ENCODE measurements at regions not wholly inside any gene's neighbourhood (a gene's known extent, or its start where the extent isn't known, plus 50 kb on each side); places are given as distances from the start of the nearest gene placed in this dataset.

- Histone ChIP-seq H3K4me1 (ENCODE audit: control insufficient read depth, insufficient read depth, low read length) (no peaks in the 10 kb centered on the region), H3K27ac (ENCODE audit: extremely low read depth, low read depth, low read length) (no peak overlapping the region), H3K9me3 (ENCODE audit: control insufficient read depth, insufficient read depth, low read depth, low read length) (no peaks in the 10 kb centered on the region), H3K36me3 (ENCODE audit: control insufficient read depth in 2 of 2, insufficient read depth in 1 of 2, low read length in 2 of 2) (no peaks in the 10 kb centered on the region), H3K4me3 (ENCODE audit: low read depth, low read length) (no peak overlapping the region)
- ChIA-PET POLR2A (no interaction called here), CTCF (interaction anchor here (0.6 to 1.4 kb wide), 2 partner anchors 10 to 787 kb away, joined by 4 to 5 read pairs; no protein-coding TSS in a partner anchor)
- no peak for TF ChIP-seq ZNF223 (tag by site-specific recombination; IDR thresholded peaks at IDR 0.05)
- TF ChIP-seq SP2 (tag by site-specific recombination; IDR thresholded peaks at IDR 0.05): no peak
- TF ChIP-seq ZNF354C (tag by site-specific recombination; IDR thresholded peaks at IDR 0.05; ENCODE audit: borderline replicate concordance, low read depth): no peak
- no peak for TF ChIP-seq ZNF785 (tag by site-specific recombination; IDR thresholded peaks at IDR 0.05)
- no peak for TF ChIP-seq ZNF561 (tag by site-specific recombination; IDR thresholded peaks at IDR 0.05; ENCODE audit: borderline replicate concordance)
- TF ChIP-seq ZNF248 (tag by site-specific recombination; IDR thresholded peaks at IDR 0.05): no peak
- no peak for TF ChIP-seq ZNF202 (tag by site-specific recombination; IDR thresholded peaks at IDR 0.05; ENCODE audit: borderline replicate concordance)
- no peak for TF ChIP-seq ZNF292 (tag by site-specific recombination; IDR thresholded peaks at IDR 0.05; ENCODE audit: borderline replicate concordance, low read depth)
- TF ChIP-seq ZNF114 (tag by site-specific recombination; IDR thresholded peaks at IDR 0.05): no peak
- TF ChIP-seq REST (tag by site-specific recombination; IDR thresholded peaks at IDR 0.05): no peak
- TF ChIP-seq SETDB1 (IDR thresholded peaks at IDR 0.05; ENCODE audit: insufficient read length, low read length): no peak
- TF ChIP-seq ZNF596 (tag by site-specific recombination; IDR thresholded peaks at IDR 0.05): no peak
- no peak for TF ChIP-seq ZNF768 (tag by site-specific recombination; IDR thresholded peaks at IDR 0.05)
- TF ChIP-seq ZNF404 (tag by site-specific recombination; IDR thresholded peaks at IDR 0.05): no peak
These were observed 486.6 kb downstream of the ARHGEF28 start for GRCh38 chr5:74112372-74113195.

- Histone ChIP-seq H3K27ac (ENCODE audit: extremely low read depth, low read depth, low read length) (no peak overlapping the region), H3K36me3 (ENCODE audit: control insufficient read depth in 2 of 2, insufficient read depth in 1 of 2, low read length in 2 of 2) (no peaks in the 10 kb centered on the region), H3K4me1 (ENCODE audit: control insufficient read depth, insufficient read depth, low read length) (no peaks in the 10 kb centered on the region), H3K9me3 (ENCODE audit: control insufficient read depth, insufficient read depth, low read depth, low read length) (no peaks in the 10 kb centered on the region), H3K4me3 (ENCODE audit: low read depth, low read length) (no peak overlapping the region)
- TF ChIP-seq ZNF449 (tag by site-specific recombination; IDR thresholded peaks at IDR 0.05): no peak
- TF ChIP-seq KLF8 (tag by site-specific recombination; IDR thresholded peaks at IDR 0.05): no peak
- no peak for TF ChIP-seq ZNF501 (tag by site-specific recombination; IDR thresholded peaks at IDR 0.05)
- no peak for TF ChIP-seq HOXD13 (CRISPR knock-in tag; IDR thresholded peaks at IDR 0.05; ENCODE audit: borderline replicate concordance)
- TF ChIP-seq ZNF155 (tag by site-specific recombination; IDR thresholded peaks at IDR 0.05): no peak
- CTCF ChIA-PET: no interaction called here
- POLR2A ChIA-PET: no interaction called here
These were observed 485.8 kb downstream of the ARHGEF28 start for GRCh38 chr5:74111764-74112163.

Measured in HEK293 (cell line).